Keratinocyte (primary cell): ENCODE measurements at regions not wholly inside any gene's neighbourhood (a gene's known extent, or its start where the extent isn't known, plus 50 kb on each side); places are given as distances from the start of the nearest gene placed in this dataset.

Source experiments
- DNase-seq: peaks from one replicate; pipeline ENCODE4 v3.0.0-alpha.2; 2011; ENCODE audit warnings: low read depth, missing footprints, low spot score
- FAIRE-seq: peaks from 2 replicates; lab custom pipeline; 2011; peaks lifted over from hg19 to GRCh38; lab: Jason Lieb, UNC
- H2AFZ ChIP-seq: 2 replicates; pipeline ENCODE4 v1.6.0; 2012; ENCODE audit warnings: low read length, control low read depth, inconsistent platforms; ENCODE audit not compliant: control insufficient read depth
- H3K27ac ChIP-seq: 2 replicates; pipeline ENCODE4 v1.5.1; 2011; ENCODE audit warnings: low read length; ENCODE audit not compliant: control insufficient read depth, insufficient read depth
- H3K27me3 ChIP-seq: 3 replicates; pipeline ENCODE4 v1.6.0; 2011; ENCODE audit warnings: low read length; ENCODE audit not compliant: control insufficient read depth, insufficient read depth; ENCODE audit errors: extremely low read depth
- H3K36me3 ChIP-seq, 2 experiments: 2 replicates in 1 of 2; 3 replicates in 1 of 2; pipeline ENCODE4 v1.5.1; 2011; ENCODE audit warnings: low read length in 2 of 2, mild to moderate bottlenecking in 1 of 2; ENCODE audit not compliant: control insufficient read depth in 2 of 2, insufficient read depth in 2 of 2; ENCODE audit errors: extremely low read depth in 1 of 2
- H3K4me1 ChIP-seq: 3 replicates; pipeline ENCODE4 v1.5.1; 2011; ENCODE audit warnings: low read length; ENCODE audit not compliant: control insufficient read depth, insufficient read depth; ENCODE audit errors: extremely low read depth
- H3K4me2 ChIP-seq: 3 replicates; pipeline ENCODE4 v1.6.0; 2011; ENCODE audit warnings: low read depth, low read length; ENCODE audit not compliant: control insufficient read depth, insufficient read depth; ENCODE audit errors: extremely low read depth
- H3K4me3 ChIP-seq, 3 experiments: fragments of 200-600 bp in 1 of 3; sonication (generic) in 1 of 3; 2 replicates in 2 of 3; 3 replicates in 1 of 3; pipeline ENCODE4 v1.5.1; 2011 to 2016; ENCODE audit warnings: low read length in 3 of 3, mild to moderate bottlenecking in 3 of 3, control low read depth in 2 of 3, inconsistent platforms in 1 of 3, low read depth in 1 of 3, mixed read lengths in 1 of 3, mixed run types in 1 of 3, moderate library complexity in 1 of 3; ENCODE audit not compliant: control insufficient read depth in 2 of 3, insufficient read depth in 2 of 3; ENCODE audit errors: extremely low read depth in 1 of 3
- H3K79me2 ChIP-seq: 2 replicates; pipeline ENCODE4 v1.6.0; 2012; ENCODE audit warnings: low read length; ENCODE audit not compliant: control insufficient read depth, insufficient read depth
- H3K9ac ChIP-seq: 3 replicates; pipeline ENCODE4 v1.6.0; 2011; ENCODE audit warnings: low read length; ENCODE audit not compliant: control insufficient read depth, insufficient read depth; ENCODE audit errors: extremely low read depth
- H3K9me1 ChIP-seq: 3 replicates; pipeline ENCODE4 v1.6.0; 2011; ENCODE audit warnings: low read length; ENCODE audit not compliant: control insufficient read depth, insufficient read depth; ENCODE audit errors: extremely low read depth
- H3K9me3 ChIP-seq: 2 replicates; pipeline ENCODE4 v1.5.1; 2012; ENCODE audit warnings: low read depth, low read length; ENCODE audit not compliant: control insufficient read depth
- H4K20me1 ChIP-seq: 3 replicates; pipeline ENCODE4 v1.6.0; 2011; ENCODE audit warnings: low read length; ENCODE audit not compliant: control insufficient read depth, insufficient read depth; ENCODE audit errors: extremely low read depth
- EZH2 ChIP-seq: IDR thresholded peaks from one replicate; pipeline ENCODE4 v1.6.1; 2012; ENCODE audit warnings: inconsistent platforms, mild to moderate bottlenecking, low read length, moderate library complexity
- dilution Hi-C: fragments of 300-500 bp; cut with MboI; formaldehyde crosslinking; loops from one replicate; pipeline ENCODE4 v1.7.0; 2020; ENCODE audit warnings: low sequenced_read_pairs; ENCODE audit not compliant: extremely low pct_ligation_motif_present
- TF ChIP-seq, protein P1 (sequence below), 3 experiments: IDR thresholded peaks in 1 of 3; conservative IDR thresholded peaks in 1 of 3; optimal IDR thresholded peaks in 1 of 3; 2 replicates in 2 of 3; 3 replicates in 1 of 3; pipeline versions ENCODE3 to v1.5.1; 2011; ENCODE audit warnings: low read length in 3 of 3, mild to moderate bottlenecking in 3 of 3, moderate library complexity in 2 of 3, control low read depth in 1 of 3, inconsistent platforms in 1 of 3; ENCODE audit not compliant: insufficient read depth in 2 of 3; ENCODE audit errors: extremely low read depth in 1 of 3

- Histone ChIP-seq H3K9me3 (no peaks in the 10 kb centered on the region), H3K9me1 (no peaks in the 10 kb centered on the region), H2AFZ (no peak overlapping the region), H3K4me2 (no peak overlapping the region), H3K79me2 (no peaks in the 10 kb centered on the region), H3K36me3 (no peaks in the 10 kb centered on the region), H3K27me3 (peaks cover 15% of the 10 kb centered on the region), H3K27ac (no peak overlapping the region), H4K20me1 (no peaks in the 10 kb centered on the region), H3K9ac (no peak overlapping the region), H3K4me1 (peaks cover 5% of the 10 kb centered on the region), H3K4me3 (no peak overlapping the region)
- dilution Hi-C loops, result no loop called here
- TF ChIP-seq, protein P1, sequence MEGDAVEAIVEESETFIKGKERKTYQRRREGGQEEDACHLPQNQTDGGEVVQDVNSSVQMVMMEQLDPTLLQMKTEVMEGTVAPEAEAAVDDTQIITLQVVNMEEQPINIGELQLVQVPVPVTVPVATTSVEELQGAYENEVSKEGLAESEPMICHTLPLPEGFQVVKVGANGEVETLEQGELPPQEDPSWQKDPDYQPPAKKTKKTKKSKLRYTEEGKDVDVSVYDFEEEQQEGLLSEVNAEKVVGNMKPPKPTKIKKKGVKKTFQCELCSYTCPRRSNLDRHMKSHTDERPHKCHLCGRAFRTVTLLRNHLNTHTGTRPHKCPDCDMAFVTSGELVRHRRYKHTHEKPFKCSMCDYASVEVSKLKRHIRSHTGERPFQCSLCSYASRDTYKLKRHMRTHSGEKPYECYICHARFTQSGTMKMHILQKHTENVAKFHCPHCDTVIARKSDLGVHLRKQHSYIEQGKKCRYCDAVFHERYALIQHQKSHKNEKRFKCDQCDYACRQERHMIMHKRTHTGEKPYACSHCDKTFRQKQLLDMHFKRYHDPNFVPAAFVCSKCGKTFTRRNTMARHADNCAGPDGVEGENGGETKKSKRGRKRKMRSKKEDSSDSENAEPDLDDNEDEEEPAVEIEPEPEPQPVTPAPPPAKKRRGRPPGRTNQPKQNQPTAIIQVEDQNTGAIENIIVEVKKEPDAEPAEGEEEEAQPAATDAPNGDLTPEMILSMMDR (optimal IDR thresholded peaks at IDR 0.05 in 1 of 3, IDR thresholded peaks at IDR 0.05 in 1 of 3, conservative IDR thresholded peaks at IDR 0.05 in 1 of 3; ENCODE audit: extremely low read depth in 1 of 3, insufficient read depth in 2 of 3, low read length in 3 of 3), result no peak
- DNase-seq, result no peak
- no peak for FAIRE-seq
Measured at GRCh38 chr2:66366619-66367018, 68.3 kb upstream of the MEIS1 start.

DNA sequence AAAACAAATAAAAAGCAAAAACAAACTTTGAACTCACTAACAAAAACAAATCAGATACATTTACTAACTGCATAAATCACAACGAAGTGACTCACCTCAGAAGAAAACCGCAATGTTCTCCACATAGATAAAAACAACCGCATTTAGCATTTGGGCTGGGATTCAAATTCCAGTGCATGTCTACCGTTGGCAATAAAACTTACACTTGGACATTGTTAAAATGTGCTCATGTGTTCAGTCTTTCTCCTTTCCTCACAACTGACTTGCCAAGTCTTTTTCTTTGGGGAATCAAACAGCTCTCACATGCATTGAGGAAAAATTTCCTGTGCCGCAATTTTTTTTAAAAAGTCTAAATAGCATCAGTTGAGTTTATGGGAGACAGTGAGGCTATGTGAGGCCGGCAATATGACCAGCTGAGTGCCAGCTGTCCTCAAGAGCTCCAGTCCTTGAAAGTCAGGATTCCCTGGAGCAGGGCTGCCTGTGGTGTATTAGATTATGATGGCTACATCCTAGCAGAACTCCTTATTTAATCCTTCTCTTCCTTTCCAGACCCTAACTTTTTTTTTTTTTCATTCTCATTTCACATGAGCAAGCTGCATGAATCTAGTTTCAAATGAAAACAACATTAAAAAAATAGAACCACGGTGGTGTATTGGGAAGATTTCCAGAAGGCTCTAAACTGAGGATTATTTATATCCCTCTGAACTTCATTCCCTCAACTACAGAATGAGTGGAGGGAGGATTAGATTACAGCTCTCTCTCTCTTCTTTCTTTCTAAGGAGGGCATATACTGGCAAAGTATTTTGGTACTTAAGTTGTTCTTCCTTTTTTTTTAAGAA, 70.2 kb upstream of the MEIS1 start:
- H3K79me2 ChIP-seq, result no peaks in the 10 kb centered on the region
- H3K4me2 ChIP-seq, result peak overlapping the region; percentile 7
- H4K20me1 ChIP-seq, result no peaks in the 10 kb centered on the region
- H3K9me1 ChIP-seq, result no peaks in the 10 kb centered on the region
- no peak overlapping the region for H3K27ac ChIP-seq
- FAIRE-seq (peak; percentile 29), DNase-seq (no peak)
- no peak overlapping the region for H3K4me3 ChIP-seq
- H3K4me1 ChIP-seq, result peaks cover 5% of the 10 kb centered on the region
- no peak overlapping the region for H2AFZ ChIP-seq
- dilution Hi-C loops, result no loop called here
- H3K9ac ChIP-seq, result no peak overlapping the region
- H3K9me3 ChIP-seq, result no peaks in the 10 kb centered on the region
- peaks cover 15% of the 10 kb centered on the region for H3K27me3 ChIP-seq
- H3K36me3 ChIP-seq, result no peaks in the 10 kb centered on the region
- TF ChIP-seq, protein P1 (optimal IDR thresholded peaks at IDR 0.05 in 1 of 3, IDR thresholded peaks at IDR 0.05 in 1 of 3, conservative IDR thresholded peaks at IDR 0.05 in 1 of 3; ENCODE audit: extremely low read depth in 1 of 3, insufficient read depth in 2 of 3, low read length in 3 of 3), result no peak
- TF ChIP-seq EZH2, result no peak
